Stimulated activated naive CD8-positive, alpha-beta T cell treated with anti-CD3 and anti-CD28 coated beads, Interleukin-15, Interleukin-2, amounts not matched to agents 100 ng/mL and 50 ng/mL, for 24 hours (primary cell): ENCODE measurements at regions not wholly inside any gene's neighbourhood (a gene's known extent, or its start where the extent isn't known, plus 50 kb on each side); places are given as distances from the start of the nearest gene placed in this dataset.
"Not testable (repeated sequence)": the region's sequence is repeated elsewhere in the genome, so short reads cannot be mapped to it uniquely, and the experiment has no call there.

Source experiments
- H3K27ac Mint-ChIP-seq: one replicate; pipeline ENCODE4 v1.8.0; 2021; ENCODE audit warnings: mild to moderate bottlenecking, mixed read lengths
- H3K27me3 Mint-ChIP-seq: one replicate; pipeline ENCODE4 v1.8.0; 2021; ENCODE audit warnings: mixed read lengths
- H3K36me3 Mint-ChIP-seq: one replicate; pipeline ENCODE4 v1.8.0; 2021; ENCODE audit warnings: low read depth, mixed read lengths
- H3K4me1 Mint-ChIP-seq: one replicate; pipeline ENCODE4 v1.8.0; 2021; ENCODE audit warnings: low read depth, mixed read lengths
- H3K4me3 Mint-ChIP-seq: one replicate; pipeline ENCODE4 v1.8.0; 2021; ENCODE audit warnings: mild to moderate bottlenecking, mixed read lengths
- H3K9me3 Mint-ChIP-seq: one replicate; pipeline ENCODE4 v1.8.0; 2021; ENCODE audit warnings: mixed read lengths

DNA sequence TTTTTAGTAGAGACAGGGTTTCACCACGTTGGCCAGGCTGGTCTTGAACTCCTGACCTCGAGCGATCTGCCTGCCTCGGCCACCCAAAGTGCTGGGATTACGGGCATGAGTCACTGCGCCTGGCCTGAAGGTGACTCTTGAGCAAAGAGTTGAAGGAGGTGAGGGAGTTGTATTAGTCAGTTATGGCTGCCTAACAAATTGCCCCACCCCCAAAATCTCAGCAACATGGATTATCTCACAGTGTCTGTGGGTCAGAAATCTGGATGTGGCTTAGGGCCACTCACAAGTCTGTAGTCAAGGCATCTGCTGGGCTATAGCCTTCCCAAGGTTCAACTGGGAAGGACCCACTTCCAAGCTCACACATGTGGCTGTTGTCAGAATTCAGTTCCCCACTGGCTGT is 52.8 kb upstream of the ADGRE5 start:
- Mint-ChIP-seq H3K36me3 (no peaks in the 10 kb centered on the region), H3K27ac (no peak overlapping the region), H3K9me3 (no peaks in the 10 kb centered on the region), H3K4me1 (no peaks in the 10 kb centered on the region), H3K27me3 (no peaks in the 10 kb centered on the region), H3K4me3 (no peak overlapping the region)

DNA sequence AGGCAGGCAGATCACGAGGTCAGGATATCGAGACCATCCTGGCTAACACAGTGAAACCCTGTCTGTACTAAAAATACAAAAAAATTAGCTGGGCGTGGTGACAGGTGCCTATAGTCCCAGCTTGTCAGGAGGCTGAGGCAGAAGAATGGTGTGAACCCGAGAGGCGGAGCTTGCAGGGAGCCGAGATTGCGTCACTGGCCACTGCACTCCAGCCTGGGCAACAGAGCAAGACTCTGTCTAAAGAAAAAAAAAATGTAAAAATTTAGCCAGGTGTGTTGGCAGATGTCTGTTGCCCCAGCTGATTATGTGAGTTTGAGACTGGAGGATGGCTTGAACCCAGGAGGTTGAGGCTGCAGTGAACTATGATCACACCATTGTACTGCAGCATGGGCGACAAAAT is 54.2 kb upstream of the ADGRE5 start:
- not testable (repeated sequence) for H3K4me1 Mint-ChIP-seq, H3K4me3 Mint-ChIP-seq, H3K9me3 Mint-ChIP-seq, H3K36me3 Mint-ChIP-seq, H3K27me3 Mint-ChIP-seq, H3K27ac Mint-ChIP-seq

GRCh38 chr19:14325863-14326262 is 55.4 kb upstream of the ADGRE5 start:
- Mint-ChIP-seq H3K27me3 (no peaks in the 10 kb centered on the region), H3K36me3 (no peaks in the 10 kb centered on the region), H3K4me1 (no peaks in the 10 kb centered on the region), H3K9me3 (no peaks in the 10 kb centered on the region), H3K4me3 (no peak overlapping the region), H3K27ac (no peak overlapping the region)

DNA sequence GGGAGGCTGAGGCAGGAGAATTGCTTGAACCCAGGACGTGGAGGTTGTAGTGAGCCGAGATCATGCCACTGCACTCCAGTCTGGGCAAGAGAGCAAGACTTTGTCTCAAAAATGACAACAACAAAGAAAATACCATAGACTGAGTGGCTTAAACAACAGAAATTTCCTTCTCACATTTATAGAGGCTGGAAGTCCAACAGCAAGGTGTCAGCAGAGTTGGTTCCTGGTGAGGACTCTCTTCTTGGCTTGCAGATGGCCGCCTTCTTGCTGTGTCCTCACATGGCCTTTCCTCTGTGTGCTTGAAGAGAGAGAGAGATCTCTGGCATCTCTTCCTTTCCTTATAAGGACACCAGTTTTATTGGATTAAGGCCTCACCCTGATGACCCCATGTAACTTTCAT is 56.1 kb upstream of the ADGRE5 start:
- no peaks in the 10 kb centered on the region for H3K27me3 Mint-ChIP-seq
- H3K27ac Mint-ChIP-seq, result no peak overlapping the region
- H3K4me3 Mint-ChIP-seq, result no peak overlapping the region
- no peaks in the 10 kb centered on the region for H3K9me3 Mint-ChIP-seq
- H3K36me3 Mint-ChIP-seq, result no peaks in the 10 kb centered on the region
- no peaks in the 10 kb centered on the region for H3K4me1 Mint-ChIP-seq

- Mint-ChIP-seq H3K27me3 (no peaks in the 10 kb centered on the region), H3K4me1 (no peaks in the 10 kb centered on the region), H3K4me3 (no peak overlapping the region), H3K36me3 (no peaks in the 10 kb centered on the region), H3K27ac (no peak overlapping the region), H3K9me3 (no peaks in the 10 kb centered on the region)
Observed at GRCh38 chr19:14322889-14323463, 58.3 kb upstream of the ADGRE5 start.

GRCh38 chr19:14320253-14320652 is 61.0 kb upstream of the ADGRE5 start:
- Mint-ChIP-seq H3K9me3 (no peaks in the 10 kb centered on the region), H3K4me1 (no peaks in the 10 kb centered on the region), H3K36me3 (no peaks in the 10 kb centered on the region), H3K27ac (no peak overlapping the region), H3K4me3 (no peak overlapping the region), H3K27me3 (no peaks in the 10 kb centered on the region)

DNA sequence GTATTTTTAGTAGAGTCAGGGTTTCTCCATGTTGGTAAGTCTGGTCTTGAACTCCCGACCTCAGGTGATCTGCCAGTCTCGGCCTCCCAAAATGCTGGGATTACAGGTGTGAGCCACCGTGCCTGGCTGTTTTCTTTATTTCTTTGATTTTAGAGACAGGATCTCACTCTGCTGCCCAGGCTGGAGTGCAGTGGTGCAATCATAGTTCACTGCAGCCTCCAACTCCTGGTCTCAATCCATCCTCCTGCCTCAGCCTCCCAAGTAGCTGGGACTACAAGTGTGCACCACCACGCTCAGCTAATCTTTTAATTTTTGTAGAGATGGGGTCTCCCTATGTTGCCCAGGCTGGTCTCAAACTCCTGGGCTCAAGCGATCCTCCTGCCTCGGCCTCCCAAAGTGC is 61.5 kb upstream of the ADGRE5 start:
- not testable (repeated sequence) for H3K27ac Mint-ChIP-seq, H3K4me3 Mint-ChIP-seq, H3K36me3 Mint-ChIP-seq, H3K27me3 Mint-ChIP-seq, H3K4me1 Mint-ChIP-seq, H3K9me3 Mint-ChIP-seq

DNA sequence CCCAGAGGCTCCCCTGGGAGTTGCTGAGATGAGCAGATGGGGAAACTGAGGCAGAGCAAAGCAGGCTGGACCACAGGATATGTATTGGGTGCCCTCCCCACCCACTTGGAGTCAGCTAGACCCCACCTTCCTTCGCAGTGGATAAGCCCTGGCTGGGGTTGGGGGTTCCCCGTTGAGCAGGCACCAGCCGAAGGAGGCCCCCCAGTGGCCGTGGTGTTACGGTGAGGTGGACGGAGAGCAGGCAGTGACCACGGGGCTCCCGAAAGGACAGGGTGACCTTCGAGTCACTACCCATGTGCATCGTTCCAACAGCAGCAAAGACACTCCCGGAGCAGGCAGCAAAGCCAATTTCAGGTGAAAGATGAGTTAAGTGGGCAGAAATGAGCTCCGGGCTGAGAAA is 62.4 kb upstream of the ADGRE5 start:
- Mint-ChIP-seq H3K36me3 (no peaks in the 10 kb centered on the region), H3K4me3 (no peak overlapping the region), H3K27me3 (no peaks in the 10 kb centered on the region), H3K4me1 (no peaks in the 10 kb centered on the region), H3K27ac (no peak overlapping the region), H3K9me3 (no peaks in the 10 kb centered on the region)

DNA sequence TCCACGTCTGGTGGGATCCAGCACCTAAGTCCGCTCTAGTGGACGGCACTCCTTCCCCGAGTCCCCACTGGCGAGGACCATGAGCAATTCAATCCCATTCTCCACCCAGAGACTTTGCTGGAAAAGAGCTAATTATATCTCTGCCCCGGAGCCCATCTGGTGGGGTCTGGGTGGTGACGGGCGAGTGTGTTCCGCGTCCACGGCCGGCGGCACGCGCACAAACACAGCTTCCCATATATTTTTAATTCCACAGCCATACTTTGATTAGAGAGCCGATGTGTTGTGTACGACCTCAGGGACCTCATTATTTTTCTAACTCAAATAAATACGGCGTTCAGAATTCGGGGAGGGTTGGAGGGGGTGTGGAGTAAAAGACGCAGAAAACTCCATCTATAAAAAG is 64.1 kb upstream of the ADGRE5 start:
- Mint-ChIP-seq H3K36me3 (no peaks in the 10 kb centered on the region), H3K4me3 (no peak overlapping the region), H3K9me3 (no peaks in the 10 kb centered on the region), H3K27me3 (no peaks in the 10 kb centered on the region), H3K4me1 (no peaks in the 10 kb centered on the region), H3K27ac (no peak overlapping the region)

DNA sequence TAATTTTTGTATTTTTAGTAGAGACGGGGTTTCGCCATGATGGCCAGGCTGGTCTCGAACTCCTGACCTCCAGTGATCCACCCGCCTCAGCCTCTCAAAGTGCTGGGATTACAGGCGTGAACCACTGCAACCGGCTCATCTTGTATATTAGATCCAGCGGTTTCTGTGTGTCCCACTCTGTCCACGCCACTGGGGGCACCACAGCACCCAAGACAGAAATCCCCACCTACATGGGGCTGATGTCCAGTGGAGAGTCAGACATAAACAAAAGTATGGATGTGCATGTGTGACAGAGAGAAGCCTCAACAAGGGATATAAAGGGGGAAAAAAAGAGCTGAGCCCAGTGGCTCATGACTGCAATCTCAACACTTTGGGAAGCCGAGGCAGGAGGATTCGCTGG is 65.8 kb upstream of the ADGRE5 start:
- H3K27me3 Mint-ChIP-seq, result no peaks in the 10 kb centered on the region
- no peaks in the 10 kb centered on the region for H3K9me3 Mint-ChIP-seq
- H3K4me3 Mint-ChIP-seq, result no peak overlapping the region
- peaks cover under 1% of the 10 kb centered on the region for H3K4me1 Mint-ChIP-seq
- no peaks in the 10 kb centered on the region for H3K36me3 Mint-ChIP-seq
- H3K27ac Mint-ChIP-seq, result no peak overlapping the region

DNA sequence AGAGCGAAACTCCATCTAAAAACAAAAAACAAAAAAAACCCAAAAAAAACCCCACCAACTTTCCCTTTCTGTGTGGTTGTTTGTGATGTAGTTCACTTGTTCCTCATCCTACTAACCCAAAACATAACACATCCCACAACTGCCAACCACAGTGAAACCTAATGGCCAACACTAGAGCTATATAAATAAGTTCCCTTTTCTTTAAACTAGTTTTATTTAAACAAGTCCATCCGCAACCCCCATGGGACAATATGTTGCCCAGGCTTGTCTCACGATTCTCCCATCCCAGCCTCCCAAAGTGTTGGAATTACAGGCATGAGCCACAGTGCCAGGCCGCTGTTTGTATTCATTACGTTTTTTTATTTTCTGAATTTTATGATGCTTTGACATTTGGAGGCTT is 71.2 kb upstream of the ADGRE5 start:
- Mint-ChIP-seq H3K27ac (no peak overlapping the region), H3K4me1 (peaks cover 15% of the 10 kb centered on the region), H3K9me3 (peaks cover 7% of the 10 kb centered on the region), H3K27me3 (no peaks in the 10 kb centered on the region), H3K36me3 (no peaks in the 10 kb centered on the region), H3K4me3 (no peak overlapping the region)

DNA sequence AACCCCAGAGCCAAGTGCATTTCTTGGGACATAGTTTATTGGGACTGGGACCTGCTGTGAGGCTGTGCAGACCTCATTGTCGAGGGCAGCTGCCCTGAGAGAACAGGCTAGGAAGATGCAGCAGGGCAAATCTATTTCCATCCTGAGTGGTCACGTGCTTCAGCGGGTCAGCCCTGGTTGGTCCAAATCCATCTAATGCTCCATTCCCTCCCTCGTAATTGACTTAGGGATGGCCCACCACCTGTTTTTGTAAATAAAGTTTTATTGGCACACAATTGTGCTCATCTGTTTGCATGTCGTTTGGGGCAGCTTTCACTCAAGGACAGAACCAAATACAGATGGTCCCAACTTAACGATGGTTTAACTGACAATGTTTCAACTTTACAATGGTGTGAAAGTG is 75.5 kb upstream of the ADGRE5 start:
- Mint-ChIP-seq H3K4me1 (peaks cover 15% of the 10 kb centered on the region), H3K27ac (no peak overlapping the region), H3K36me3 (no peaks in the 10 kb centered on the region), H3K4me3 (no peak overlapping the region), H3K9me3 (peaks cover 7% of the 10 kb centered on the region), H3K27me3 (no peaks in the 10 kb centered on the region)

DNA sequence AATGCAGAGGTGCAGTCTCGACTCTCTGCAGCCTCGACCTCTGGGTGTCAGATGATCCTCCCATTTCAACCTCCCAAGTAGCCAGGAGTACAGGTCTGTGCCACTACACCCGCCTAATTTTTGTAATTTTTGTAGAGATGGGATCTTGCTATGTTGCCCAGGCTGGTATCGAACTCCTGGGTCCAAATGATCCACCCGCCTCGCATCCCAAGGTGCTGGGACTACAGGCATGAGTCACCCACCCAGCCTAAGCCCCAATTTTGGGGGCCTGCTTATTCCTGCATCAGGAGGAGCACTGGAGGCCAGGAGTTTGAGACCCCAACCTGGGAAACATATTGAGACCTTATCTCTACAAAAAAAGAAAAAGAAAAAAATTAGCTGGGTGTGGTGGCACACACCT is 80.1 kb upstream of the ADGRE5 start:
- H3K36me3 Mint-ChIP-seq, result no peaks in the 10 kb centered on the region
- no peaks in the 10 kb centered on the region for H3K27me3 Mint-ChIP-seq
- H3K4me1 Mint-ChIP-seq, result no peaks in the 10 kb centered on the region
- H3K27ac Mint-ChIP-seq, result no peak overlapping the region
- no peak overlapping the region for H3K4me3 Mint-ChIP-seq
- no peaks in the 10 kb centered on the region for H3K9me3 Mint-ChIP-seq

GRCh38 chr19:14300303-14300702 is 80.9 kb upstream of the ADGRE5 start:
- Mint-ChIP-seq H3K4me3 (no peak overlapping the region), H3K9me3 (no peaks in the 10 kb centered on the region), H3K4me1 (no peaks in the 10 kb centered on the region), H3K36me3 (no peaks in the 10 kb centered on the region), H3K27me3 (no peaks in the 10 kb centered on the region), H3K27ac (no peak overlapping the region)

GRCh38 chr19:14299224-14299827 is 81.9 kb upstream of the ADGRE5 start:
- H3K9me3 Mint-ChIP-seq, H3K27me3 Mint-ChIP-seq, H3K36me3 Mint-ChIP-seq: not testable (repeated sequence)

DNA sequence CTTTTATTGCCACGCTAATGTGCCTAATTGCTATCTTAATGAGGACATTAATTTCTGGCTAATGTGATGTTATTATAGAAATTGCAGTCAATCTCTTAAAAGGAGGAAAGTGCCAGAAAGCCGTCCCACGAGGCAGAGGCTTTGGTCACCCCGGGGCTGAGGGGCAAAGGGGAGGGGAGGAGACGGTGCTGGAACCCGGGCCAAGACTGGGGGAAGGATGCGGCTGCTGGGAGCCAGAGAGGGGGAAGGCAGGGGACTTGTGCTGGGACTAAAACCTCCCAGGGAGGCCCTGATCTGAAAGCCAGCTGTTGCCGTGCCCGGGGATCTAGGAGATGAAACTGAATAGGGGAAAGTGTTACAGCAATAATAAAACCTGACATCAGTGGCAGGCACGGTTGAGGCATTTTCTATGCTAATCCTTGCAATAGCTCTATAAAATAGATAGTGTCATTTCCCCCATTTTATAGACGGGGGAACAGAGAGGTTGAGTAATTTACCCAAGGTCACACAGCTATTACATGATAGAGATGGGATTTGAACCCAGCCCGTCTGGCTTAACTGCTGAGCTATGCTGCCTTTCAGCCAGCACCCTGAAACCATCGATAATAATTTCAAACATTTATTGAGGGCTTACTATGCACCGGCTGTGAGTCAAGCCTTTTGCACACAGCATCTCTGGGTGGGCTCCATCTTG is 83.2 kb upstream of the ADGRE5 start:
- H3K27me3 Mint-ChIP-seq, result not testable (repeated sequence)

More at GRCh38 chr19:14299224-14299827, 81.9 kb upstream of the ADGRE5 start:
- H3K4me1 Mint-ChIP-seq, H3K4me3 Mint-ChIP-seq, H3K27ac Mint-ChIP-seq: not testable (repeated sequence)

More for the DNA sequence above, 83.2 kb upstream of the ADGRE5 start:
- H3K4me1 Mint-ChIP-seq, H3K4me3 Mint-ChIP-seq, H3K9me3 Mint-ChIP-seq, H3K27ac Mint-ChIP-seq, H3K36me3 Mint-ChIP-seq: not testable (repeated sequence)
